Adrenal gland (tissue), 9 donors: ENCODE measurements at regions not wholly inside any gene's neighbourhood (a gene's known extent, or its start where the extent isn't known, plus 50 kb on each side); places are given as distances from the start of the nearest gene placed in this dataset.
"Not testable (repeated sequence)": the region's sequence is repeated elsewhere in the genome, so short reads cannot be mapped to it uniquely, and the experiment has no call there.

Experiments used
- DNase-seq, 7 donors: peaks; one replicate each; pipeline ENCODE4 v3.0.0-alpha.2; 2019 to 2020
- H3K27ac ChIP-seq, 5 donors: fragments of 200-600 bp; sonication (generic) in 4 of 5; 1 replicate in 3 of 5; 2 replicates in 2 of 5; pipeline versions ENCODE4 v1.5.1 to v1.8.0; 2016 to 2020; ENCODE audit warnings: mild to moderate bottlenecking in 1 of 5
- H3K27me3 ChIP-seq: fragments of 200-600 bp; 2 replicates; pipeline ENCODE4 v1.8.0; 2021
- H3K36me3 ChIP-seq, 2 donors: fragments of 200-600 bp; replicated peaks in 1 of 2; 1 replicate in 1 of 2; 2 replicates in 1 of 2; pipeline versions ENCODE4 v1.5.1 to v1.8.0; 2018 to 2022
- H3K4me1 ChIP-seq, 2 donors: fragments of 200-600 bp; replicated peaks in 1 of 2; 1 replicate in 1 of 2; 2 replicates in 1 of 2; pipeline versions ENCODE4 v1.5.1 to v1.8.0; 2018 to 2021
- H3K4me3 ChIP-seq, 4 donors: fragments of 200-600 bp; sonication (generic) in 3 of 4; one replicate each; pipeline ENCODE4 v1.5.1; 2016 to 2018
- H3K9me3 ChIP-seq, 3 donors: fragments of 200-600 bp; sonication (generic) in 1 of 3; replicated peaks in 1 of 3; 1 replicate in 2 of 3; 2 replicates in 1 of 3; pipeline versions ENCODE4 v1.5.1 to v1.8.0; 2016 to 2021
- CTCF ChIP-seq, 6 experiments: fragments of 450-650 bp in 4 of 6; fragments of 200-600 bp in 2 of 6; sonication (generic) in 1 of 6; IDR thresholded peaks; 1 replicate in 5 of 6; 2 replicates in 1 of 6; pipeline versions ENCODE4 v1.5.1 to v1.8.0; 2016 to 2021; ENCODE audit warnings: antibody characterized with exemption in 6 of 6, mild to moderate bottlenecking in 2 of 6, moderate library complexity in 1 of 6
- POLR2A ChIP-seq, 2 donors: fragments of 450-650 bp; IDR thresholded peaks; one replicate each; pipeline ENCODE4 v1.6.1; 2017; ENCODE audit warnings: antibody characterized with exemption in 2 of 2, mild to moderate bottlenecking in 2 of 2, moderate library complexity in 1 of 2
- whole genome bisulfite sequencing, 4 donors: extraction: QIAGEN DNeasy Blood & Tissue Kit in 2 of 4; methylation state at CpG; one replicate each; pipeline versions ENCODE4 v1.1.5 to v1.1.7; 2013 to 2017; 5-methylcytosine and 5-hydroxymethylcytosine counted together
- intact Hi-C, 2 donors: fragments of 100-400 bp; cut with DNase I; formaldehyde crosslinking; loops; one replicate each; pipeline versions ENCODE4 v1.14.1 to v1.15.0; 2022 to 2023
- donor health status: healthy with polysubstance abuse.
- donor health status: Bipolar disorder and iron deficiency.
- donor health status: DM: yes; HTN: yes; CAD: no.
- donor health status: DM: no; HTN: no; CAD: no.
- donor health status: DM: no; HTN: no; CAD: no.

- Histone ChIP-seq H3K4me1 (no peaks in the 10 kb centered on the region), H3K27ac (no peak overlapping the region), H3K27me3 (no peaks in the 10 kb centered on the region), H3K36me3 (no peaks in the 10 kb centered on the region), H3K9me3 (no peaks in the 10 kb centered on the region), H3K4me3 (no peak overlapping the region)
- TF ChIP-seq POLR2A (IDR thresholded peaks at IDR 0.05) (no peak), CTCF (IDR thresholded peaks at IDR 0.05) (no peak)
- 81 to 84% (median 82%) methylated on average over 1 of the region's 1 CpG for WGBS, 4 donors
- intact Hi-C loops, result no loop called here
- no peak for DNase-seq
Measured at GRCh38 chr13:89458456-89458855, 1787.3 kb downstream of the SLITRK5 start.

- H3K9me3 ChIP-seq, H3K27ac ChIP-seq, H3K36me3 ChIP-seq, intact Hi-C loops, DNase-seq, H3K27me3 ChIP-seq, H3K4me3 ChIP-seq, H3K4me1 ChIP-seq: not testable (repeated sequence)
Measured at GRCh38 chr13:89460895-89461294, 1789.7 kb downstream of the SLITRK5 start.

GRCh38 chr13:89465366-89465765 lies 1794.2 kb downstream of the SLITRK5 start:
- TF ChIP-seq POLR2A (IDR thresholded peaks at IDR 0.05) (no peak), CTCF (IDR thresholded peaks at IDR 0.05) (no peak)
- H3K4me3 ChIP-seq, result no peak overlapping the region
- H3K9me3 ChIP-seq, result no peaks in the 10 kb centered on the region
- intact Hi-C loops, result no loop called here
- no peaks in the 10 kb centered on the region for H3K27me3 ChIP-seq
- no peaks in the 10 kb centered on the region for H3K4me1 ChIP-seq
- no peak for DNase-seq
- WGBS, 4 donors, result 36 to 53% (median 46%) methylated on average over 2 of the region's 2 CpGs
- no peak overlapping the region for H3K27ac ChIP-seq
- no peaks in the 10 kb centered on the region for H3K36me3 ChIP-seq

- Histone ChIP-seq H3K27ac (no peak overlapping the region), H3K27me3 (no peaks in the 10 kb centered on the region), H3K4me1 (no peaks in the 10 kb centered on the region), H3K4me3 (no peak overlapping the region), H3K9me3 (no peaks in the 10 kb centered on the region), H3K36me3 (no peaks in the 10 kb centered on the region)
- WGBS, 4 donors, result 82 to 91% (median 87%) methylated on average over 2 of the region's 2 CpGs
- intact Hi-C loops, result no loop called here
- TF ChIP-seq POLR2A (IDR thresholded peaks at IDR 0.05) (no peak), CTCF (IDR thresholded peaks at IDR 0.05) (no peak)
- no peak for DNase-seq
Measured at GRCh38 chr13:89468081-89468480, 1796.9 kb downstream of the SLITRK5 start.

GRCh38 chr13:89470901-89471300 lies 1799.7 kb downstream of the SLITRK5 start:
- no peak for DNase-seq
- H3K27ac ChIP-seq, result no peak overlapping the region
- H3K4me3 ChIP-seq, result no peak overlapping the region
- 86 to 94% (median 89%) methylated on average over 3 of the region's 3 CpGs for WGBS, 4 donors
- no peaks in the 10 kb centered on the region for H3K4me1 ChIP-seq
- no peaks in the 10 kb centered on the region for H3K9me3 ChIP-seq
- intact Hi-C loops, result no loop called here
- no peaks in the 10 kb centered on the region for H3K27me3 ChIP-seq
- TF ChIP-seq POLR2A (IDR thresholded peaks at IDR 0.05) (no peak), CTCF (IDR thresholded peaks at IDR 0.05) (no peak)
- no peaks in the 10 kb centered on the region for H3K36me3 ChIP-seq
